OCI-LY3 (cell line): ENCODE measurements at regions not wholly inside any gene's neighbourhood (a gene's known extent, or its start where the extent isn't known, plus 50 kb on each side); places are given as distances from the start of the nearest gene placed in this dataset.

Experiments
- H2AFZ ChIP-seq: fragments of 200-600, 300-600 bp; shearing (Covaris generic); 2 replicates; pipeline ENCODE4 v1.6.0; 2014; ENCODE audit warnings: antibody characterized with exemption, low read depth, low read length
- H3K27ac ChIP-seq: fragments of 200-600, 300-600 bp; sonication (generic); 2 replicates; pipeline ENCODE4 v1.5.1; 2014; ENCODE audit warnings: mild to moderate bottlenecking, low read length, moderate library complexity, mixed read lengths
- H3K27me3 ChIP-seq: fragments of 200-600, 300-600 bp; sonication (generic); 2 replicates; pipeline ENCODE4 v1.6.1; 2014; ENCODE audit warnings: low read depth, low read length, mixed read lengths
- H3K36me3 ChIP-seq: fragments of 200-600, 300-600 bp; sonication (generic); replicated peaks from 2 replicates; pipeline ENCODE3; 2014; ENCODE audit warnings: low read depth, low read length, mixed read lengths
- H3K4me1 ChIP-seq: fragments of 300-600, 200-600 bp; sonication (generic); 2 replicates; pipeline ENCODE4 v1.6.1; 2014; ENCODE audit warnings: low read length, mixed read lengths
- H3K4me2 ChIP-seq: fragments of 200-600, 300-600 bp; sonication (generic); 2 replicates; pipeline ENCODE4 v1.6.1; 2014; ENCODE audit warnings: low read length, mixed read lengths
- H3K4me3 ChIP-seq: fragments of 300-600, 200-600 bp; sonication (generic); 2 replicates; pipeline ENCODE4 v1.5.1; 2014; ENCODE audit warnings: antibody characterized with exemption, mild to moderate bottlenecking, low read length, moderate library complexity
- H3K79me2 ChIP-seq: fragments of 300-600, 200-600 bp; shearing (Covaris generic); 2 replicates; pipeline ENCODE4 v1.6.1; 2014; ENCODE audit warnings: mild to moderate bottlenecking, low read length, mixed read lengths
- H3K9ac ChIP-seq: fragments of 300-600, 200-600 bp; shearing (Covaris generic); 2 replicates; pipeline ENCODE4 v1.6.0; 2014; ENCODE audit warnings: mild to moderate bottlenecking, low read length, moderate library complexity
- H3K9me3 ChIP-seq: fragments of 200-600, 300-600 bp; shearing (Covaris generic); 2 replicates; pipeline ENCODE4 v1.6.1; 2014; ENCODE audit warnings: low read length, mixed read lengths; ENCODE audit not compliant: insufficient read depth
- H4K20me1 ChIP-seq: fragments of 200-600, 300-600 bp; sonication (generic); 2 replicates; pipeline ENCODE4 v1.6.1; 2016; ENCODE audit warnings: low read length, mixed read lengths; ENCODE audit not compliant: insufficient read depth
- EZH2phosphoT487 ChIP-seq: fragments of 200-600 bp; shearing (Covaris generic); IDR thresholded peaks from 2 replicates; pipeline ENCODE4 v1.6.1; 2018; ENCODE audit warnings: antibody characterized with exemption, mixed run types, low read depth
- TF ChIP-seq, protein P1 (sequence below): fragments of 200-600, 300-600 bp; sonication (generic); IDR thresholded peaks from 2 replicates; pipeline ENCODE4 v1.5.1; 2014; ENCODE audit warnings: antibody characterized with exemption, low read length, low read depth

DNA sequence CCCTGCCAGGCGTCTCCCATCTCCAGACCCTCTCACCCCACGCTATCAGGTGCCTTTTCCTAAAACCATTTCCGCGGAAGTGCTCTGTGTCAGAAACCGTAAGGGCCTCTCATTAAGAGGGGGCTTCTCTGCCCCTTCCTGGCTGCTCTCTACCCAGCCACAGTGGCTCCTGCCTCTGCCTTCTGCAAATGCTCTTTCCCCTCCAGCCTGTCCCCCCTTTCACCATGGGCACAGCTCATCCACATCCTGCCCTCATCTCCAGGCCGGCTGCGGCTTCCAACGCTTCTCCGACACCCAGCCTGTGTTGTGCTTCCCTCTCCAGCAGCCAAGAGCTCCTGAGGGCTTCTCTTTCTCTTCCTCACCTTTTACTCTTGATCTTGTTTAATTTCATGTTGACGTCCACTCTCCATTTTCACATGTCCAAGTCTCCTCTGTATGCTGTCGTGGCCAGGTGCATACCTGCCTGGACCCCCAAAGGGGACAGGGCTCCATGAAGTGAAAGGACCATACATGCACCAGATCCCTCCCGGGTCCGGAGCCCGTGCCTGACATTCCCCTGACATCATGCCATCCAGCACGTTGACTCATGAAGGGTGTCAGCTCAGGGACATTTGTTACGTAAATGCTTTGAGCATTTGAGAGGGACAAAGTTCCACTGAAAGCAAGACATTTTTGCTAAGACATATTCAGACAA lies 306.5 kb downstream of the AJAP1 start:
- Histone ChIP-seq H3K4me1 (no peaks in the 10 kb centered on the region), H3K4me3 (no peak overlapping the region), H2AFZ (no peak overlapping the region), H3K79me2 (no peaks in the 10 kb centered on the region), H3K9me3 (no peaks in the 10 kb centered on the region), H3K4me2 (no peak overlapping the region), H3K9ac (no peak overlapping the region), H3K36me3 (no peaks in the 10 kb centered on the region), H3K27ac (no peak overlapping the region), H4K20me1 (no peaks in the 10 kb centered on the region), H3K27me3 (no peaks in the 10 kb centered on the region)
- TF ChIP-seq, protein P1, sequence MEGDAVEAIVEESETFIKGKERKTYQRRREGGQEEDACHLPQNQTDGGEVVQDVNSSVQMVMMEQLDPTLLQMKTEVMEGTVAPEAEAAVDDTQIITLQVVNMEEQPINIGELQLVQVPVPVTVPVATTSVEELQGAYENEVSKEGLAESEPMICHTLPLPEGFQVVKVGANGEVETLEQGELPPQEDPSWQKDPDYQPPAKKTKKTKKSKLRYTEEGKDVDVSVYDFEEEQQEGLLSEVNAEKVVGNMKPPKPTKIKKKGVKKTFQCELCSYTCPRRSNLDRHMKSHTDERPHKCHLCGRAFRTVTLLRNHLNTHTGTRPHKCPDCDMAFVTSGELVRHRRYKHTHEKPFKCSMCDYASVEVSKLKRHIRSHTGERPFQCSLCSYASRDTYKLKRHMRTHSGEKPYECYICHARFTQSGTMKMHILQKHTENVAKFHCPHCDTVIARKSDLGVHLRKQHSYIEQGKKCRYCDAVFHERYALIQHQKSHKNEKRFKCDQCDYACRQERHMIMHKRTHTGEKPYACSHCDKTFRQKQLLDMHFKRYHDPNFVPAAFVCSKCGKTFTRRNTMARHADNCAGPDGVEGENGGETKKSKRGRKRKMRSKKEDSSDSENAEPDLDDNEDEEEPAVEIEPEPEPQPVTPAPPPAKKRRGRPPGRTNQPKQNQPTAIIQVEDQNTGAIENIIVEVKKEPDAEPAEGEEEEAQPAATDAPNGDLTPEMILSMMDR = no peak

DNA sequence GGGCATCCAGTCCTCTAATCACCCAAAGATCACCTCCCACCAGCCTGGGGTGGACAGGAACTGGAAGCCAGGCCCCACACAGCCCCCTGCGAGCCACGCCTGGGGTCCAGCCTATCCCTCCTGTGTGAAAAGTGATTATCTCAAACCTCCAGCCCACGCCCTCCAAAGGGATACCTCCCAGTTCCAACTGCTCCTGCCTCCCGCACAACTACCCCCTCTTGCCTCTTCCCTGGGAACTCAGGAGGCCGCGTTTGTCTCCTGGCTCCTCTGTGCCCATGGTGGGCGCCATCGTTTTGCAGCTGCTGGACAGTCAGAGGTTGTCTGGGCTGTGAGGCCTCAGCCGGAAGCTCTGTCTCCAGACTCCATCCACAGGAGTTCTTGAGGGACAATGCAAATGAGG lies 305.9 kb downstream of the AJAP1 start:
- no peaks in the 10 kb centered on the region for H3K9me3 ChIP-seq
- H3K36me3 ChIP-seq = no peaks in the 10 kb centered on the region
- H3K79me2 ChIP-seq = no peaks in the 10 kb centered on the region
- no peaks in the 10 kb centered on the region for H3K4me1 ChIP-seq
- no peak overlapping the region for H3K27ac ChIP-seq
- no peak overlapping the region for H3K9ac ChIP-seq
- H4K20me1 ChIP-seq = no peaks in the 10 kb centered on the region
- H2AFZ ChIP-seq = no peak overlapping the region
- no peak overlapping the region for H3K4me3 ChIP-seq
- H3K27me3 ChIP-seq = no peaks in the 10 kb centered on the region
- H3K4me2 ChIP-seq = no peak overlapping the region
- TF ChIP-seq, protein P1 = no peak
- no peak for TF ChIP-seq EZH2phosphoT487

DNA sequence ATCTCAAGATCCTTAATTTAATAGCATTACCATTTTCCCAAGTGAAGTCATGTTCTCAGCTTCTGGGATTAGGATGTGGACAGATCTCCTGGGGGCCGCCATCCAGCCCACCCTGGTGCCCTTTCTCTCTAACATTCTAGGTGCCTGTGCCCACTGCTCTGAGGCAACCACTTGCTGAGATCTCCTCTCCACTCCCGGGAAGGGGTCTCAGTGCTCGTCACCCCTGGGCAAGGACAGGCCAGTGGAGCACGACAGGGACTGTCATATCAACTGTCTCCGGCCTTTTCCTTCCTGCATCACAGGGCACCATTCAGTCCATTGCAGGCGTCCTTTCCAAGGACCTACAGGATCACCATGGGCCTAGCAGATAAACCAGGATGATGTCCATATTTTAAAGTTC lies 304.8 kb downstream of the AJAP1 start:
- Histone ChIP-seq H2AFZ (no peak overlapping the region), H3K9me3 (no peaks in the 10 kb centered on the region), H3K27me3 (no peaks in the 10 kb centered on the region), H3K36me3 (no peaks in the 10 kb centered on the region), H3K79me2 (no peaks in the 10 kb centered on the region), H3K27ac (no peak overlapping the region), H3K4me3 (no peak overlapping the region), H3K4me1 (no peaks in the 10 kb centered on the region), H3K4me2 (no peak overlapping the region), H3K9ac (no peak overlapping the region), H4K20me1 (no peaks in the 10 kb centered on the region)
- no peak for TF ChIP-seq EZH2phosphoT487
- TF ChIP-seq, protein P1 = no peak

DNA sequence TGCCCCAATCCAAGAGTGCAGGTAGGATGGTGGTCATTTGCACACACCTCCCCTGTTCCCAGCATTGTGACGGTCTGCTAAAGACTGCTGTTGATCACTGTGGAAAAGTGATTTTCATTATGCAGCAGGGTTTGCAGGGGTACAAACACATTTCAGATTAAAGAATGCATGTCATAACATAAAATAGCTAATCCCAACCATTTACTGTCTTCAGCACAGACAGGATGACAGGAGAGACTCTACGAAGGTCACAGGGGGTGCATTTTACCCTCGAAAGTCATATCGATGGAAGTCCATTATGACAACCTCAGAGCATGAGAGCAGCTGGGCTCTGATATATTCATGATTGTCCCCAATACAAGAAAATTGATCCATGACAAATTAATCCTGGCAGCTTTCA lies 302.6 kb downstream of the AJAP1 start:
- Histone ChIP-seq H3K27me3 (no peaks in the 10 kb centered on the region), H3K79me2 (no peaks in the 10 kb centered on the region), H2AFZ (no peak overlapping the region), H3K4me3 (no peak overlapping the region), H4K20me1 (no peaks in the 10 kb centered on the region), H3K4me2 (no peak overlapping the region), H3K27ac (no peak overlapping the region), H3K9ac (no peak overlapping the region), H3K4me1 (no peaks in the 10 kb centered on the region), H3K9me3 (no peaks in the 10 kb centered on the region), H3K36me3 (no peaks in the 10 kb centered on the region)
- TF ChIP-seq EZH2phosphoT487 = no peak
- TF ChIP-seq, protein P1 = no peak
